COLO668 (cell line): ENCODE measurements at regions not wholly inside any gene's neighbourhood (a gene's known extent, or its start where the extent isn't known, plus 50 kb on each side); places are given as distances from the start of the nearest gene placed in this dataset.
"Not testable (repeated sequence)": the region's sequence is repeated elsewhere in the genome, so short reads cannot be mapped to it uniquely, and the experiment has no call there.

Source experiments
- DNase-seq: peaks from one replicate; lab custom pipeline; 2025; ENCODE audit not compliant: unreplicated experiment; lab: John Stamatoyannopoulos, UW

GRCh38 chr7:52179934-52180333 lies 855.5 kb upstream of the POM121L12 start:
- no peak for DNase-seq

DNA sequence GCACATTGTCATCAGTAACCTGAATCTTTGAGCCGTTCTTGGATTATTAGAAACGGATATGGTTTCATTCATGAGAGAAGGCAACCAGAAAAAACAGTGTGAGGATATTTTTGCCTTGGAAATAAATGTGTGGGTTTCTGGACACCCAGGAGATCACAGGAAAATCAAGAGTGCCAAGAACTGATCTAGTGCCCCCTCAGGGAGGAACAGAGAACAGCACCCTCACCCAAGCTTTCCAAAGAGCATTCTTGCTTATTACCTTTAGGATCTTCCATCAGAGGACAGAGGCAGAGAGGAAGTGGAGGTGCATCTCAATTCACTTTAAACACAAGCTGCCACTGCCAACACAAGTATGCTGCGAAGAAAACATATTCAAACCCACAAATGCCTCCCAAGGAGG lies 851.5 kb upstream of the COBL start:
- no peak for DNase-seq

DNA sequence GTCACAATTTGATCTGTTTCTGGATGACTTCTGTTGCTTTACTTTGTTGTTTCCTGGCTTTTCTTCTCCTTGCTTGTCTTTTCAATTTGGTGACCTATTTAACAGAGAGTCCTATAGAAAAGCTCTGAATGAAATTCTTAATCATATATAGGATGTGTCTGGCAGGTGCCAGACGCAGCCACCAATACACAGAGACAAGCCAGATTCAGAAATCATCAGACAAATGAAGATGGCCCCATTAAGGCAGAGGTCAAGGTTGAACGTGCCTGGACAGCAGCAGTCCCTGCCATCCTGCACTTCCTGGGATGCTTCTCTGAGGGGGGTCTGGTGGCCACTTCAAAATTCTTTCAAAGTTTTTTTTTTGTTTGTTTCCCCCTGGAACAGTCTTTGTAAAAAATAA lies 846.7 kb upstream of the COBL start:
- DNase-seq = no peak

DNA sequence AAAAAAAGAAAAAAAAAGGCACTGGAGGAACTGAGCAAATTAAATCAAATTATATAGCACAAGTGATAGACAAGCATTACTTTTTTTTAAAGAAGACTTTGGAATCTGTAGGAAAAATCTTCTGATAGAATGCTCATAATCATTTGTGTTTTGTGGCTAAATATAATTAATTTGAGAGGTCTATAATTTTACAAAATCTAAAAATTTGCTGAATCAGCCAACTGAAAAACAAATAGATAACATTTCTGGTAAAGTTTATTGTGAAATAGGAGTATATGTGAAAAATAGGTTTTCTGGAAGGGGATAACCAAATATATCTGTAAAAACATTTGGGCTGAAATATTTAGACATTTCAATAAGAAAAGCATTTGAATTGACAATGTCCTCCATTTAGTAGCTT lies 844.9 kb upstream of the COBL start:
- no peak for DNase-seq

DNA sequence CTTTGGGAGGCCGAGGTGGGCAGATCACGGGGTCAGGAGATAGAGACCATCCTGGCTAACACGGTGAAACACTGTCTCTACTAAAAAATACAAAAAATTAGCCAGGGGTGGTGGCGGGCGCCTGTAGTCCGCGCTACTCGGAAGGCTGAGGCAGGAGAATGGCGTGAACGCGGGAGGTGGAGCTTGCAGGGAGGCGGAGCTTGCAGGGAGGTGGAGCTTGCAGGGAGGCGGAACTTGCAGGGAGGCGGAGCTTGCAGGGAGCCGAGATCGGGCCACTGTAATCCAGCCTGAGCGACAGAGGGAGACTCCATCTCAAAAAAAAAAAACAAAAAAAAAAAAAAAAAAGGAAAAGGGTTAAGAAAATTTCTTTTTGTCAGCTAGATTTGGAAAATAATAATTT lies 842.8 kb upstream of the COBL start:
- DNase-seq = not testable (repeated sequence)

GRCh38 chr7:52154382-52154781 lies 837.8 kb upstream of the COBL start:
- no peak for DNase-seq

GRCh38 chr7:52151559-52151958 lies 835.0 kb upstream of the COBL start:
- DNase-seq = no peak

DNA sequence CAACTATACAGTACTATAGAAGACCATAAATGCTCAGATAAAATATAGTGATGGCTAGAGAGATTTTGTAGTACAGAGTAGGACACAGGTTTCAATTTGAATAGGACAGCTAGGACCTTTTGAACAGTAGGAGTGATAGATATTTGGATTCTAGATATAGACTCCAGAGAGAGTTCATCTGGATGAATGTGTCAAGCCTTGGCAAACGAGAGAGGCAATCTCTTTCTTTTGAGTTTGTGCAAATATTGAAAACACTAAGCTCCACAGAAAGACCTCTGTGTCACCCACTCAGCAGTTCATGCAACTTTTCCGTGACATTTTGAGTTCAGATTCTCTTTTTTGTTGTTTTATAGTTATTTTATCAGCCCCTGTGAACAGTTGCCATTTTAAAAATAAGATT lies 834.3 kb upstream of the COBL start:
- DNase-seq = no peak

DNA sequence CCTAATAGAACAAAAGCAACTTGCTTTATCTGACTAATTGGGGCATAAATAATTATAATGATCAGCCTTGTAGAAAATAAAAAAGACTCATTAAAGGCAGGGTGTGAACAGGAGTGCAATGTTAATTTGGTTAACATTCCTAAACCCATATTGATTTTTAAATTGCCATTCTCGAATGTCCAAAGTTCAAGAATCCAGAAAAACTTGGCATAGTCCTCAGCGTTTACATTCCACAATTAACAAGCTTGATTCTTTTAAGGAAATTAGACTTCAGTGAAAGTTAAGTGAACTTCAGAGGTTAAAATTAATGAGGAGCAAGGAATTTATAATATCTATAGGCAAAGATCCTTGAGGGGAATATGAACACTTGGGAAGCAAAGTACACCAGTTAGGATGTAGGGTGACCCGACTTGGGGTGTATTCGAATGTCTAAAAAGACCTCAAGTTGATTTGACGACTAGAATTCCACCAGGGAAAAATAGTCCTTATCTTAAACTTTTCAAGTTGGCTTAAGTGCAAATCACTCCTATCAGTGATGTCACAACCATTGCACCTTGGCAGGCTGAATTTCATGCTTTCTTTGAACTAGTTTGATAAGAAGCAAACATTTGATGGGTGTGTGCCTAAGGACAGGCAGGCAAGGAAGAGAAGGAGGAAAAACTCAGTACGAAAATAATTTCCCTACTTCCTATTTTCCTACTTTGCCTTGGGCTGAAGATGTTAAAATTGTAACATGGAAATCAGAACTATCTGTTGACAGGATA lies 830.4 kb upstream of the COBL start:
- no peak for DNase-seq

GRCh38 chr7:52143219-52143618 lies 826.6 kb upstream of the COBL start:
- no peak for DNase-seq

- DNase-seq = no peak
These were observed 824.2 kb upstream of the COBL start for GRCh38 chr7:52140851-52141250.

DNA sequence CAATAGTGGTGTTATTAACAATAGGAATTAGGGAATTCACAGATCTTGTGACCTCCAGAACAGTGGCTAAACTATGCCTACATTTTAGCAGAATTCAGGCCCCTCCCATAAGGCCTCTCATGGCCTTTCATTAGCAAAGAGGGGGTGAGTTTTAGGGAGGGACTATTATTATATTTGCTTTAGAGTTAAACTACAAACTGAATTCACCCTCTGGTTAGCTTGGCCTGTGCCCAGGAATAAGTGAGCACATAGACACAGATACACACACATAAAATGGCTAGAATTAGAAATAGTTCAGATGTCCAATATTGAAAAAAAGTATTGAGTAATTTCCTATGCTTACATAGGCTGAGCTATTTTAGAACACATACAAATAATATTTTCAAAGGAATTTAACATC lies 818.8 kb upstream of the COBL start:
- DNase-seq = no peak

- no peak for DNase-seq
These were observed 812.7 kb upstream of the COBL start for GRCh38 chr7:52129278-52129677.

GRCh38 chr7:52120912-52121311 lies 804.3 kb upstream of the COBL start:
- no peak for DNase-seq

DNA sequence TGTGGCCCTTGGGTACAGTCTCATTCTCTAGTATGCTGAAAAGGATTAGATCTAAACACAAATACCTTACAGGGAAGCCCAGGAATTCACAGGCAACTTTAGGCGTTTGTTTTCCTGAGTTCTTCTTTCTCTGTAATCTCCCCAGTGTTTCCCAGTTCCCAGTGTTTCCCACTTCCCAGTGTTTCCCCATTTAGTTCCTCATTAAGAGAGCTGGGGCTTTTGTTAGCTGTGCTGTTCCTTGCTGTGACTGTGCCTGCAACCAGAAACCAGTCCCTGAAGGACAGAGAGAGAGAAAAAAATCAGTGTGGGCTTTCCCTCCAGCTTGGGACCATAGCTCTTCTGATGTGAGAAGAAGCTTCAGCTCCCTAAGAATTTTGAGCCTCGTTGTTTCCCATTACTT lies 802.9 kb upstream of the COBL start:
- no peak for DNase-seq

GRCh38 chr7:52114509-52114908 lies 797.9 kb upstream of the COBL start:
- no peak for DNase-seq

GRCh38 chr7:52114056-52114455 lies 797.4 kb upstream of the COBL start:
- DNase-seq = no peak

- DNase-seq = no peak
These were observed 790.7 kb upstream of the COBL start for GRCh38 chr7:52107355-52107754.

DNA sequence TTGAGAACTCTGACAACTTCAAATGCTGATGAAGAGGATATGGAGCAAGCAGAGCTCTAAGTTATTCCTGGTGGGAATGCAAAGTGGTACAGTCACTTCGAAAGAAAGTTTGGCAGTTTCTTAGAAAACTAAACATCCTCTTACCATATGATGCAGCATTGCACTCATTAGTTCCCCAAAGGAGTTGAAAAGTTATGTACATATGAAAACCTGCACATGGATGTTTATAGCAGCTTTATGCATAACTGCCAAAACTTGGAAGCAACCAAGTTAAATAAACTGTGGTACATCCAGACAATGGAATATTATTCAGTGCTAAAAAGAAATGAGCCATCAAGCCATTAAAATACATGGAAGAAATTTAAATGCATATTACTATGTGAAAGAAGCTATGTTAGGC lies 779.3 kb upstream of the COBL start:
- DNase-seq = no peak

- DNase-seq = no peak
These were observed 775.4 kb upstream of the COBL start for GRCh38 chr7:52091996-52092395.

DNA sequence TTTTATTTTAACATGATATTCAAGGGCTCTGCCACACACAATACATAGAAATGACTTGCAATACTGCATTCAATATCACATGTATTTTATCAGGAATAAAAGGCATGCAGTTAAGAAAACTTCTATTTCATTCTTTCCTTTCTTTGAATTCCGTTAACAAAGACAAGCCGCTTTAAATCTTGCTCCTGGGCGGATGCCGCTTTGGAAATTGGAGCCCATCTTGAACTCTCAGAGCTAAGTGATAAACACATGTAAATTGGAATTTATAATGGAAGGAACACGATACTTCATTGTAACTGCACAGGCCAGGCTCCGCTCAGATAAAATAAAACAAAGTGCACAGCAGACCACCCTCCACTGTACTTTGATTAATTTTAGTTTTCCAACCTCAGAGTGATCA lies 774.5 kb upstream of the COBL start:
- DNase-seq = no peak

GRCh38 chr7:52088008-52088901 lies 771.6 kb upstream of the COBL start:
- no peak for DNase-seq
